Retinal pigment epithelial cell (primary cell): ENCODE measurements at regions not wholly inside any gene's neighbourhood (a gene's known extent, or its start where the extent isn't known, plus 50 kb on each side); places are given as distances from the start of the nearest gene placed in this dataset.

Experiments used
- DNase-seq: peaks from one replicate; pipeline ENCODE4 v3.0.0-alpha.2; 2010; ENCODE audit warnings: low read depth
- H3K4me3 ChIP-seq: 2 replicates; pipeline ENCODE4 v1.5.1; 2011; ENCODE audit warnings: mild to moderate bottlenecking, low read length, control low read depth, moderate library complexity
- TF ChIP-seq, protein P1 (sequence below): conservative IDR thresholded peaks from 2 replicates; pipeline ENCODE4 v1.5.1; 2011; ENCODE audit warnings: low read depth, low read length, control low read depth, inconsistent platforms

GRCh38 chr1:192441492-192441891, 124.7 kb downstream of the RGS21 start:
- TF ChIP-seq, protein P1, sequence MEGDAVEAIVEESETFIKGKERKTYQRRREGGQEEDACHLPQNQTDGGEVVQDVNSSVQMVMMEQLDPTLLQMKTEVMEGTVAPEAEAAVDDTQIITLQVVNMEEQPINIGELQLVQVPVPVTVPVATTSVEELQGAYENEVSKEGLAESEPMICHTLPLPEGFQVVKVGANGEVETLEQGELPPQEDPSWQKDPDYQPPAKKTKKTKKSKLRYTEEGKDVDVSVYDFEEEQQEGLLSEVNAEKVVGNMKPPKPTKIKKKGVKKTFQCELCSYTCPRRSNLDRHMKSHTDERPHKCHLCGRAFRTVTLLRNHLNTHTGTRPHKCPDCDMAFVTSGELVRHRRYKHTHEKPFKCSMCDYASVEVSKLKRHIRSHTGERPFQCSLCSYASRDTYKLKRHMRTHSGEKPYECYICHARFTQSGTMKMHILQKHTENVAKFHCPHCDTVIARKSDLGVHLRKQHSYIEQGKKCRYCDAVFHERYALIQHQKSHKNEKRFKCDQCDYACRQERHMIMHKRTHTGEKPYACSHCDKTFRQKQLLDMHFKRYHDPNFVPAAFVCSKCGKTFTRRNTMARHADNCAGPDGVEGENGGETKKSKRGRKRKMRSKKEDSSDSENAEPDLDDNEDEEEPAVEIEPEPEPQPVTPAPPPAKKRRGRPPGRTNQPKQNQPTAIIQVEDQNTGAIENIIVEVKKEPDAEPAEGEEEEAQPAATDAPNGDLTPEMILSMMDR = no peak
- DNase-seq = no peak
- no peak overlapping the region for H3K4me3 ChIP-seq

DNA sequence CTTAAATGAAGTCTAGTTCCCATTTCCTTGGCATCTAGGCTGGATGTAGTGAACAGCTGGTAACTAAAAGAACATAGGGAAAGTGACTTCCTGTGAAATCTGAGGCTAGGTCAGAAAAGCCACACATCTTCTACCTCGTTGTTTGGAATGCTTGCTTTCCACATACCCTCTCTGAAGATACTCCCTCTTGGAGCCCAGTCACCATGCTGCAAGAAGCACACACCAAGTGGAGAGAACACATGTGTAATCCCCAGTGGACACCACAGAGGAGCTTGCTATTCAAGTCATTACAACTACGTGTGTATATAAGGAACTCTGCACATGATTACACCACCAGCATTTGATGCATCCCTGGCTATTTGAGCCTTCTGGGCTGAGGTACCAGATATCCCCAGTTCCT, 125.9 kb downstream of the RGS21 start:
- TF ChIP-seq, protein P1 = no peak
- H3K4me3 ChIP-seq = no peak overlapping the region
- DNase-seq = no peak

GRCh38 chr1:192443616-192444015, 126.8 kb downstream of the RGS21 start:
- no peak overlapping the region for H3K4me3 ChIP-seq
- TF ChIP-seq, protein P1 = no peak
- no peak for DNase-seq

DNA sequence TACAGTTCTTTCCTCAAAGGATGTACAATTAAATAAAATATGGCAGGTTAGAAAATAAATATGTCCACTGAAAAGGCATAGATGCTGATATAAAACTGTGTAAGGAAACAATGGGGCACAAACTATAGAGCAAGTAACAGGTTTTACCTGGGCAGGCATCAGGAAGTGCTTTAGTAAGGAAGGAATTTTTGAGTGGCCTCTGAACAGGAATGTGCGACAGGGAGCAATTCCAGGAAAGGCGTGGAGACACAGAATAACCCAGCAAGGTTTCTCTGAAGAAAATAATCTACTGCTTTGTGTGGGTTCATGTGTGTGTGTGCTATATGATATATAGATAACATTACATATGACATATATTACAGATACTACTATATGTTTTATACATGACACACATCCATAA, 128.4 kb downstream of the RGS21 start:
- no peak for DNase-seq
- TF ChIP-seq, protein P1 = no peak
- H3K4me3 ChIP-seq = no peak overlapping the region

DNA sequence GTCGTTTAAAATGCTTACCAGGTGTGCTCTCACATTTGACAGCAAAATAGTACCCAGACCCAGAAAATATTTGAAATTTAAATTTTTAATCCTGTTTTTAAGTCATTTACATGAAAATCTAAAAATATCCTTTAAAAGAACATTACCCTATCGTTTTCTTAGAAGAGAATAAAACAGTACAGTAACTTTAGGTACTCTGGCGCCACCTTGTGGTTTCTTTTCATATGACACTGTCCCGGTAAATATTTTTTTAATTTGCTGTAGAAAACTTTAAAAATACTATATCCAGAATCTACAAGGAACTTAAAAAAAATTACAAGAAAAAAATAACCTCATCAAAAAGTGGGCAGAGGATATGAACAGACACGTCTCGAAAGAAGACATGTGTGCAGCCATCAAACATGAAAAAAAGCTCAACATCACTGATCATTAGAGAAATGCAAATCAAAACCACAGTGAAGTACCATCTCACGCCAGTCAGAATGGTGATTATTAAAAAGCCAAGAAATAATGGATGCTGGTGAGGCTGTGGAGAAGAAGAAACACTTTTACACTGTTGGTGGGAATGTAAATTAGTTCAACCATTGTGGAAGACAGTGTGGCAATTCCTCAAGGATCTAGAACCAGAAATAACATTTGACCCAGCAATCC, 129.2 kb downstream of the RGS21 start:
- TF ChIP-seq, protein P1 = peak; percentile 57
- H3K4me3 ChIP-seq = no peak overlapping the region
- DNase-seq = no peak

GRCh38 chr1:192448026-192448578, 127.5 kb upstream of the RGS1 start:
- TF ChIP-seq, protein P1 = no peak
- H3K4me3 ChIP-seq = no peak overlapping the region
- DNase-seq = peak; percentile 57

- TF ChIP-seq, protein P1 = no peak
- DNase-seq = no peak
- H3K4me3 ChIP-seq = no peak overlapping the region
Observed at GRCh38 chr1:192453360-192453992, 122.1 kb upstream of the RGS1 start.
